ENCODE measurements at regions not wholly inside any gene's neighbourhood (a gene's known extent, or its start where the extent isn't known, plus 50 kb on each side); places are given as distances from the start of the nearest gene placed in this dataset.

DNA sequence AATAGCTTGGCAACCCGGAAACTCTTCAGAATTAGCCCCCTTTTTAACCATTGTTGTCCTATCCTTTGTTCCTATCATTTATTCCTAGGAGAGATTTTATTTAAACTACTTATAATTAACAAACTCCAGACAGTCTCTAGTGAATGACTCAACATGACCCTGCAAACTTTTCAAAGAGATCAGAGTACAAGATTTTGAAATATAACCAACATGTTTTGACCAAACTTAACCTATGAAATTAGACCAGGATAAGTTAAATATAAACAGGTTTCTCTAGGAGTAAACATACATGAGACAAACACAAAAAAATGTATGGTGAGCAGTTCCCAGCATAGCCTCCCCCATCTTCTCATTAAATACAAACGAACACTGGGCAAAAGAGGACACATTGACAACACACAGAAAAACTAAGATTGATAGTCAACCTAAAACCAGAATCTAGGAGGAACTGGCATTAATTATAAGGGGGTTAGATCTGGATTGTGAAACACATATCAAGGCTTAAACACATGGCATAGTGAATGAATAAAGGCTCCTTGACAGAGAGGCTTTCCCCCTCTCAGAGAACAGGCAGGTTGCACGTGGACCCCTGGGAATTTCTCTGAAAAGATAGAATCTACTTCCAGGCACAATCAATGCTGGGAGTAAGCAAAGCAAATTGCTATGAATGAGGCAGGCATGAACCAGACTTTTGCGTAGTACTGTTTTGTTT, 284.1 kb downstream of the IRS1 start:
- DNase-seq = no peak

- DNase-seq = no peak
Observed at GRCh38 chr2:226514895-226515294, 284.7 kb downstream of the IRS1 start.

- no peak for DNase-seq
Observed at GRCh38 chr2:226511311-226511710, 288.3 kb downstream of the IRS1 start.

- no peak for DNase-seq
Observed at GRCh38 chr2:226508683-226509082, 290.9 kb downstream of the IRS1 start.

- DNase-seq = no peak
Observed at GRCh38 chr2:226508005-226508404, 291.6 kb downstream of the IRS1 start.

DNA sequence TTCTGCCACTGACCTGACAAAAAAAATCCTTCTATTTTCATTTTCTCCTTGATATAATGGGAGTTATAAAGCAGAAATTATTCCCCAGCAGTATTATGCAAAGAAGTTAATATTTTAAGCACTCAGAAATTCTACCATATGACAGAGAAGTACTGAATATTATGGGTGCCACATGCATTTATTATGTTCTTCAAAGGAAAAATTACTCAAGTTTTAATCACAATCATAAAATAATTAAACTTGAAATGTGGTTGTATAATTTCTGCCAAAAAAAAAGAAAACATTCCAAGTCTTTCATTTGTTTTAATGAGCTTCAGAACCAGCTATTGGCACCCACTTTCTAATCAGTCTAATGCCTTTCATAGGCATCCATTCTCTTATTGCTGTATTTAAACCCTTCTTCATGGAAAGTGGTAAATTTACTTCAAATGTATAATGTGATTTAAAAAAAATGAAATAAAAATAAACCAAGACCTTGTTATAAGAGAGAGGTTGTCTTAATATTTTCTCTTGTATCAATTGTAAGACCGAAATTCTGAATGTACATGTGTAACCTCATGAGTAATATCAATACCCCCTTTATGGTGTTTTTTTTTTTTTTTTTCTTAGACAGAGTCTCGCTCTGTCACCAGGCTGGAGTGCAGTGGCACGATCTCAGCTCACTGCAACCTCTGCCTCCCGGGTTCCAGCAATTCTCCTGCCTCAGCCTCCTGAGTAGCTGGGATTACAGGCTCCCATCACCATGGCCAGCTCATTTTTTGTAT, 302.3 kb downstream of the IRS1 start:
- no peak for DNase-seq

DNA sequence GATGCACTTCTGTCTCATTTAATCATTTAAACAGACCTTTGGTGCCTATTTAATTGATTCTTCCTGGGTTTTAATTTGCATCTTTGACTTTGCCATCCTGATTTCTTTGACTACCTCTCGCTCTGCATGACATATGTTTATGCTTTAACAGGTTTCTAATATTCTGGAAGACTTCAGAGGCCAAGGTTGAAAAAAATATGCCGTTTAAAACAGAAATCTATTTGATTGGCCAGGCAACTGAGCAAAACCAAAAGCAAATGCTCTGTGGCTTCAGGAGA, 303.4 kb downstream of the IRS1 start:
- DNase-seq = no peak

DNA sequence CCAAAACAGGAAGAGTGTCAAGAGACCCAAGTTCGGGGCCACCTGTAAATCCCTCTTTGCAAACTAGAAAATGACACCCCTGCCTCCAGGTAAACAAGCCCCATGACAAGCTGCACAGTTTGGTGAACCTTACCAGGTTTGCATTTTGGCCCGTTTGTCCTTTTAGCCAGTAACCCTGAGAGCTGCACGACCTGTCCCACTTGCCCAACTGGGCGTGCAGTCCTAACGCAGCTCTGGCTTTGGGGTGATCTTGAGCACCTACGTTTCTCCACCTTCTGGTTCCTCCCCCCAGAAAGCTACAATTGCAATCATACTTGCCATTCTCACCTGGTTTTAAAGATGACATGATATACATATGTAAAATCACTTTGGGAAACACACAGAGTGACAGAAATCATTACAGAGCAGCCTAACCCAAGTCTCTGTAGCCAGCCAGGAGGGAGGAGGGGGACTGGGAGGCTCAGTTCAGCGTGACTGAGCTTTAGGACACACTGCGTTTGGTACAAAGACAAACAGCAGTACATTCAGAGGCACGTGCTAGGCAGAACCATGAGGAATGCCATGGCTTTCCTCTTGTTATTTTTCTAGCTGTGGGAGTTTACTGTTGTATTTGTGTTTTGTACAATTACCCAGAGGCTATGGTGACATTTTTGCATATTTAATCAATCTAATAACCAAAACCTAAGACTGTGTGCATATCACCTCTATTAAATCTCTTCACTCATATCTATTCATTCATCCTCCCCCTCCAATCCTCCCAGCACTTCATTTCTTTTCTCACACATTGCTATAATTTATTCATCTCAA, 304.0 kb downstream of the IRS1 start:
- DNase-seq = no peak

DNA sequence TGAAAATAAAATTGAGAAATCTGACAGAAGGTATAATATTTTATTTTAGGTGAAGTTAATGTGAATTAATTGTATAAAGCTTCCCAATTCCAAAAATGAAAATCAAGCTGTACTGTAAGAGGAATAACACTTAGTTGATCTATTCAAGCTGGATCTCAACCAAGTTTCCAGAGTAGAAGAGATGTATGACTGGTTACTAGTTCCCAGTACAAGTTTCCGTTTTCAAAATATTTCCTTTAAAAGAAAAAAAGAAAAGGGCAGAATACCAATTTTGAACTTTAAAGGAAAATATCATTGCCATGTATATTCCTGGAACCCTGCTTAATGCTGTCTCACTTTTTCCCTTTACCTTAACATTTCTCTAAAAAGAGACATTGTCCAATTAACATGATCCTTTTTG, 308.5 kb downstream of the IRS1 start:
- DNase-seq = no peak

DNA sequence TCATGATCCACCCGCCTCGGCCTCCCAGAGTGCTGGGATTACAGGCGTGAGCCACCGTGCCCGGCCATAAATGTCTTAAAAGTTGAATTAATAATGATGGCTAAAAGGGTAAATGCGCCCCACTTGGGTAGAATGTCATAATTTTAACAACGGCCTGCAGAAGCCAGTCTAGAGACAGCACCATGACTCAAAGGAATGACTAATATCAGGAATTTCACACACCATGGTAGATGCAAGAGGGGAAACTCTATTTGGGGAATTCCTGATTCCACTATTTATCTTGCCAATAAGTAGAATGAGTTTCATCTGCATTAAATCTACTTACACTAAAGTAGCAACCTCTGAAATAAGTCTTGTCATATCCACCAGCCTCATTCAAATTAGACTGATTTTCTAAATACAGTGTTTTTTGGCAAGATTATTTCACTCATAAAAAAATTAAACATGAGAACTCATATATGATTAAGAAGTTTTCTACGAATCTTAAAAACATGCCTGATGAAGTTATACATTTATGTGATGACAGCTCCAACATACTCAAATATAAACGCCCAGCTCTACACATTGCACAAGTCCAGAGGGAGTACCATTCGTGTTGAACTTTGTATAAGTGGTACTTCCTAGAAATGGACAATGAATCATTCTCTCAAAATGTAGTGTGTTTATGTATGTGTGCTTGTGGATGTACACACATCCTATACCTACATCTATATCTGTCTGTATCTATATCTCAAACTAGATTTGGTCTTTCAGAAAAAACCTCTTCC, 309.7 kb downstream of the IRS1 start:
- DNase-seq = no peak

DNA sequence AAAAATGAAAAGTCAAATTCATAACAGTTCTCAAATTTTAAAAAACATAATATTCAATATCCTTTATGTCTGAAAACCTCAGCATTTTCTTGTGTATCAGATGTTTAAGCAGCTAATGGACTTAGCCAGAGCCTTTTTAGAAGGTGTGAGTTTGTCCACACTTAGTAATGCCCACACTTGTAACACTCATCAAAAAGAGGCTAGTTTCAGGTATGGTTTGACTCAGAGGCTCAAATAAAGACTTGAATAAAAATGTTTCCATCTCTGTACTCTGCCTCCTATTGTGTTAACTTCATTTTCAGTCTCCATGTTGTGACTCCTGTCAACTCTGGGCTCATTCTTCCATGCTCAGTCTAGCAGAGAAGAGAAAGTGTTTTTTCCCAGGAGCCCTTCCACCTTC, 311.6 kb downstream of the IRS1 start:
- DNase-seq = no peak

- no peak for DNase-seq
Observed at GRCh38 chr2:226487573-226487972, 312.0 kb downstream of the IRS1 start.

- no peak for DNase-seq
Observed at GRCh38 chr2:226483745-226484619, 315.6 kb downstream of the IRS1 start.

DNA sequence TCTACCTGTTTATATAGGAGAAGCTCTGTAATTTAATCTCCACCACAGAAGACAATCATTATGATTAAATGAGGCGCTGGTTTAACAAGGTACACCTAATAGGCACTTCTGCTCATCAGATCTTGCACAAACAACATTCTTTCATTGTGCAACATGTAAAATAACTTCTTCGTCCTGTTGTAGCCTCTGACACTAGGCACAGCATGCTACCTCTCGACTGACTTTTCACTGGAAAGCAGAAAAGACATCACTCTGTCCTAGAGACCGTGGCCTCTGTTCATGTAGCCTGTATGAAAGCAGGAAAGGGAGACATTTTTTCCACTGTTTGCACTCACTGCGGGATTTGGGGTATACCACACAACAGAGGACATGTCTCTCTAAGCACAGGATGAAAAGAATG, 316.5 kb downstream of the IRS1 start:
- no peak for DNase-seq

GRCh38 chr2:226478109-226478809, 321.4 kb downstream of the IRS1 start:
- no peak for DNase-seq

- DNase-seq = no peak
Observed at GRCh38 chr2:226477221-226478108, 322.2 kb downstream of the IRS1 start.

DNA sequence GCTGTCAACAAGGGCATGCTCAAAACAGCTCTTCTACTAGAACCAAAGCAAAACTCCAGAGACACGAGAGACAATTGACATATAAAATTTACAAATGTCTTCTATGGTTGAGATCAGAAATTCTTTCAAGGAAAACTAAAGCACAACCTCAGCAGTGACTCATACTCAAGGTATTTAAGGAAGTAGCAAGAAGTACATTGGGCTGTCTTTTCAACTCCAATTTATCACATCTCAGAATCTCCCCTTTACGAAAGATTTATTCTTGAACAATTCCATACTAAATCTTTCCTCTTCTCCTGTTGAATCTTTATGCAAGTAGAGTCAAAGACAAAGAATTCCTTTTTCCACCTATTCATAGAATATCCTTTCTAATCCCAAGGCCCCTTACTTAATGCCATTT, 324.0 kb downstream of the IRS1 start:
- no peak for DNase-seq

GRCh38 chr2:226474131-226474530, 325.5 kb downstream of the IRS1 start:
- no peak for DNase-seq

- no peak for DNase-seq
Observed at GRCh38 chr2:226471987-226472470, 327.6 kb downstream of the IRS1 start.

DNA sequence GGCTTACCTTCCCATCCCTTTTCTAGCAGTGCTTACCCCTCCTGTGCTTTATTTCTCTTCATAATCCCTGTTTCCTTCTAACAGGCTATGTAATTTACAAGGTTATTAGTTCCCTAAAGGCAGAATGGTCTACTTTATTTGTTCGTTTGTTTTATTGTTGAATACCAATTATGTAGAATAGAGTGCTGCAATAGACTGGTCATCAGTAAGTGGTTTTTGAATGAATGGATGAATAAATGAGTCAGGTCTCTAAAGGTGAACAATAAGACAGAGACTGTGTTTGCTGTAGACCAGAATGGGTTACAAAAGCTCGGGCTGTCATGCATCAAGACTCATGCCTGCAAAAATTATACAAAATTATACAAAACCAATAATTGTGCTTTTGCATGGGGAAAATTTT, 332.0 kb downstream of the IRS1 start:
- DNase-seq = no peak
